Esophagus mucosa (tissue), 1 donor: ENCODE measurements at regions not wholly inside any gene's neighbourhood (a gene's known extent, or its start where the extent isn't known, plus 50 kb on each side); places are given as distances from the start of the nearest gene placed in this dataset.
"Not testable (repeated sequence)": the region's sequence is repeated elsewhere in the genome, so short reads cannot be mapped to it uniquely, and the experiment has no call there.

Source experiments
- ATAC-seq: fragments of 200-7000 bp; cut with Tn5 transposase; one replicate; pipeline ENCODE4 v1.9.1; 2020
- donor health status: DM: yes; HTN: yes; CAD: no.

DNA sequence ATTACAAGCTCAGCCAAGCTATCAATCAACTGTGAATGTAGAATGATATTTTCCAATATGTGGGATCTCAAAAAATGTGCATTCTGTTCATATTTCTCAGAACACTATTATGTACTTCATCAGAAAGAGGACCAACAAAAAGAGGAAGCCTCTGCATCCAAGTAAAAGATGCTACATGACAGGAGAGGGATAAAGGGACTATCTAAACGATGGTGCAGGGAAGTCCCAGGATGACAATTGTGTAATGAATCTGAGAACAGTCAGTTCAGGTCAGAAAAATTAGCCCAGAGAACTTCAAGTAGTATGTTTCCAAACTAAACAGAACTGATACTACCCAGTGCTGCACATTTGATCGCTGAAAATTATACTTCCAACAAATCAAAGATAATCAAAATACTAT lies 127.0 kb downstream of the ZNF330 start:
- no peak for ATAC-seq

DNA sequence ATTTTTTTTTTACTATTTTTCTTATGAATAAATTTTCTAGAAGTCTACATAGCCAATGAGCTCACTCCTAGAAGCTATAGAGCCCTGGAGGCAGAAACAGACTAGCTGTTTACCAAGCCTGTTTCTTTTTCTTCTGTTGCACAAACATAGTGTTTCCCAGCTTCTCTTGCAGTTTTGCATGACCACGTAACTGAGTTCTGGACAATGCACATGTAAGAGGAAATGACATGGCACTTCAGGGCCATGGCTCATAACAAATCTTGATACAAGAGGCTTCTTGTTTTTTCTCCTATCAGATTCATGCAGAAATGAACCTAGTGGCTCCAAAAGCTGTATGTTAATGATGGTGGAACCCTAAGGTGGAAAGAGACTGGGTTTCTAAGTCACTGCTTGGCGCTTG lies 127.4 kb downstream of the ZNF330 start:
- no peak for ATAC-seq

DNA sequence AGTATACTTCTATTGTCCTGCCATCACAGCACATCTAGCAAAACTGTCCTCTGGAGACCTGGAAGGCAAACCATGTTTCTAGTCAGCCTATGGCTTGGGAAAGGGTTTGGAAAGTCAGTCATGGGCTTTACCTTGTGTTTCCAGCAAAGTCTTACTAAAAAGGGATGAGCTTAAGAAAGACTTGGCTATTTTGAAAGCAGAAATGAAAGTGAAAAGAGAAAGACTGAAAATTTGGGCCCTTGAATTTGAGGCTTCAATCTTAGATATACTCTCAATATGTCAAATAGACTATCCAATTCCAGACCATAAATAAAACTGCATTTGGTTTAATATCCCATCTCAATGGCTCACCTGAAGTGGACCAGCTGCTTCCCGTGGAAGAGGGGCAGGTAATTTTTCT lies 127.9 kb downstream of the ZNF330 start:
- ATAC-seq = no peak

DNA sequence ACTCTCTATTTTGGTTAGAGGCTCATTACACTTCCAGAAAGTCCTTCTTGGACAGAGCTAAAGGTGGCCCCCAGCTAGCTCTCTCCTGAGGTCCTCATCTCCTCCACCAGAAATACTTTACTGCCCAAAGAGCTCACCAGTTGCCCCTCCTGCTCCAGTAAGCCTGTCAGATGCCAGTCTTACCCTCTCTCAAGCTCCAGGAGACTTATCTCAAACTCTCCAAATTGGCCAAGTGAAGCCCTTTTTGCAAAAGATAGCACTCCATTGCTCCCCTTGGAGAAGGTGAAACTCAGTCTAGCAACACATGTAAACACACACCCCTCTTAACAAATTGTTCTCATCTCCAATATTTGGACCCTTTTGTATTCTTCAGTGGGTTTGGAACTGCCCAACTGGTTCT lies 128.5 kb downstream of the ZNF330 start:
- ATAC-seq = no peak

DNA sequence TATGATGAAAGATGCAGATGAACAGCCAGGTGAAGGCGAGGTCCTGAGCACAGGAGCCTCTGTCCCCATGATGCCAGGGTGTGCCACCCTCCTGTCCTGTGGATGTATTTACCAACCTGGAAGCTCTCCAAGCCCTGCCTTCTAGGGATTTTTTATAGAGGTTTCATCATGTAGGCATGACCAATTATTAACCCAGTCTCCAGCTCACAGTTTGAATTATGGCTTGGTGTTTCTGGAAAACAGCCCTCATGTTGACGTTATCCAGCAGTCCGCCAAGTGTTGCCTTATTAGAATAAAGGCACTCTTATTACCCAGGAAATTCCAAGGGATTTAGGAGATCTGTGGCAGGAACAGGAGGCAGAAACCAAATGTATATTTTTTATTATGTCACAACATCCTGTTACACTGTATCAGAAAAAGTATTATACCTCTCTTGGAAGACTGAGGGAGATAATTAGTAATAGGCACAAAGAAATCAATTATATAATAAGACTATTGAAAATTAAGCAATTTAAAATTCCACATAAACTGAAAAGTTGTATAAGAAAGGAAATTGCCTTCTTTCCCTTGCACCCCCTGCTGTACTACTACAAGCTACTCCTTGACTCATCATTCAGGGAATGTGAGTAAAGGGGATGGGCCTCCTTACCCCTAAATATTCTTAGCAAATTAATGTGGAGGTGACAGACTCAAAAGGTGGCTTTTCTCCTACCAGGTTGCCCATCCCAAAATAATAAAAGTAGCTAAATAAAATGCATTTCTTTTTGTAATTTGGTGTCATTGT lies 129.6 kb downstream of the ZNF330 start:
- ATAC-seq = peak; percentile 91

DNA sequence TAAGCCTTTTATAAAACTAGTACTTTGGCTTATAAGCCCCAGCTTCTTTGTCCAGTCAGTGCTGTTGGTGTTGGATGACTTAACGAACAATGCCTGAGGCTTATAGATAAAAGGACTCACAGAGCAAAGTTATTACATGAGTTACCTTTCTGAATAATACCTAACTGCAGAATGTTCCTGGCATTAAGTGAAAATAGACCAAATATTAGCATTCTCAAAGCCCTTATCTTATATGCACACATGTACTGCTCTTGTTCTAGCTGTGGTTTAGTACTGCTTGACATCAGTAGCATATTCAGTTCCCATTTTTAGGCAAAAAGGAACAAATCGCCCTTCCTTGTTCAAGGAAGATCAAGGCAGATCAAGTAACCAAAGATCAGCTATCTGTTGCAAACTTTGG lies 131.6 kb downstream of the ZNF330 start:
- no peak for ATAC-seq

DNA sequence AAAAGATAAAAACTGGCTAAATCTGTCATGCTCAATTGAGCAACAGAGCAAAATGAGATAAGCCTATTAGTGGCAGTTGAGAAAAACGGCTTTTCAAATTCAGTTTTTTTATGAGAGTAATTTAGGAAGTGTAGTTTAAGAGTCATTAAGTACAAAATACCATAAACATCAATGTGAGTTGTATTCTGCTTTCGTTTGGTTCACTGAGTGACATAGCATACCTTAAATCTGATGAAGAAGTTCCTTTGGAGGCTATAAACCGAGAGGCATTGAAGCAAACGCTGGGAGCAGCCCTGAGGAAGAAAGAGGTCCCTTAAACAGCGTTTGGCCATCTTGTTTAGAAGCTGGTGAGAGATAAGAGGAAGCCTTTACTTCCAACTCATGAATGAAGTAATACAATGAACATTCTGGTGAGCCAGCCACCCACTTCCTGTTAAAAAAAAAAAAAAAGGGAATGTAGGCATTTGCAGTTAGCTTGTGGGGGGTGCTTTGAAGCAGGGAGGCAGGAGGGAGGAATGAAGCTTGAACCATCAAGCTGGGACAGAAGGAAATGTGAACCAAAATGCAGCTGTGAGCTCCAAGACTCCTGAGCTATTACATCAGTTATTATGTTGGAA lies 132.3 kb downstream of the ZNF330 start:
- no peak for ATAC-seq

DNA sequence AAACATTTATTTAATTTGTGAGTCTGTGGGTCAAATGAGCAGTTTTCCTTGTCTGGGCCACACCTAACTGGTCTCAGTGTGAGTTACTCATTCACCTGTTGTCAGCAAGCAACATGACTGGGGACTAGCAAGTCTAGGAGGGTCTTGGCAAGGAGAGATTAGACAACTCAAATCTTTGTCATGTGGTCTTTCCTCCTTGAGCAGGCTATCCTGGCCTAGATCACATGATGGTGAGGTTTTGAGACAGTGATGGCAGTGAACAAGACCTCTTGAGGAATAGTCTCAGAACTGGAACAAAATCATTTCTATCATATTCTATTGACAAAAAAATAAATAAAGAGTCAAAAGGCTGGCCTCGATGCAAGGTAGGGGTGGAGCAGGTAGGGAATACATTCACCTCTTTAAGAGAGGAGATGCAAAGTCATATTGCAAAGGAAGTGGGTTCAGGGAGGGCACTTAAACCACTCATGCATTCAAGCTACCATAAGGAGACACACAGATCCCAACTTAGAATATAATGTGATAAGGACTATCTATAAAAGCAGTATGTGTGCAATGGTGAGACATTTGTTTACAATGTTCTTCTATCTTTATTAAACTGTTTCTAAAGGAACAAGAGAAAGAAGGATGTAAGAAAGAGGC lies 135.7 kb downstream of the ZNF330 start:
- no peak for ATAC-seq

DNA sequence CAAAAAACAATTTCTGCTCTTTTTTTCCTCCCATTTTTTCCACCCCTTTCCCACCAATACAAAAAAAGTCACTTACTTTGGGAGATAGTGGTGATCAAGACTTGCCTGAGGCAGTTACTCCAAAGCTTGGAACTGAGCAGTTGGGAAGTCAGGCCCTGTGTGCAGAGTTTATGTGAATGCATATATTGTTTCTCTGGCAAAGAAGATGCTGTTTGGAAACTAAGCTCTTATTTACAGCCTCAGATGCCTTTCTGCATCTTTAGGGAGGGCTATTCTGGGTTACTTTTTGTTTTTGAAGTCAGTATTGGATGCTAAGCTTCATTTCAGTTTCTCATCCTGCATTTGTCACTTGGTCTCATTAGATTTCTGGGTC lies 136.3 kb downstream of the ZNF330 start:
- no peak for ATAC-seq

DNA sequence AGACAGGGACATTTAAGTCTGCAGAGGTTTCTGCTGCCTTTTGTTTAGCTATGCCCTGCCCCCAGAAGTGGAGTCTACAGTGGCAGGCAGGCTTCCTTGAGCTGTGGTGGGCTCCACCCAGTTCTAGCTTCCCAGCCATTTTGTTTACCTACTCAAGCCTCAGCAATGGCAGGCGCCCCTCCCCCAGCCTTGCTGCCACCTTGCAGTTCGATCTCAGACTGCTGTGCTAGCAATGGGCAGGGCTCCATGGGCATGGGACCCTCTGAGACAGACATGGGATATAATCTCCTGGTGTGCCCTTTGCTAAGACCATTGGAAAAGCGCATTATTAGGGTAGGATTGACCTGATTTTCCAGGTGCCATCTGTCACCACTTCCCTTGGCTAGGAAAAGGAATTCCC lies 147.5 kb downstream of the ZNF330 start:
- not testable (repeated sequence) for ATAC-seq

DNA sequence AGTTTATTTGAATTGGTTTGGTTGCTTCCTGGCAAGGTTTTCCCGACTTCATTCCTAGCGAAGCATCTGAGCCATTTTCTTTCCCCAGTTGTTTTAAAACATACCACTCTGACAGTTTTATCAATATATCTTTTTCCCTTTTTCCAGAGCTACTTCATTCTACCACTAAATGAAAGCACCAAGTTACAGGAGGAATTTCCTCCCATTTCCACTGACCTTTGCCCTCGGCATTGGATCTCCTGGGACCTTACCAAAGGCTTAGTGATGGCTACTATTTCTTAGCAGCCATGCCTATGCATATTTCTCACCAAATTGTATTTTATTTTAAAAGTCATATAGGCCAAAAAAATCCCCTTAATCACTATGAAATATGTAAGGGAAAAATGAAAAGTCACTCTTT lies 150.5 kb downstream of the ZNF330 start:
- no peak for ATAC-seq

DNA sequence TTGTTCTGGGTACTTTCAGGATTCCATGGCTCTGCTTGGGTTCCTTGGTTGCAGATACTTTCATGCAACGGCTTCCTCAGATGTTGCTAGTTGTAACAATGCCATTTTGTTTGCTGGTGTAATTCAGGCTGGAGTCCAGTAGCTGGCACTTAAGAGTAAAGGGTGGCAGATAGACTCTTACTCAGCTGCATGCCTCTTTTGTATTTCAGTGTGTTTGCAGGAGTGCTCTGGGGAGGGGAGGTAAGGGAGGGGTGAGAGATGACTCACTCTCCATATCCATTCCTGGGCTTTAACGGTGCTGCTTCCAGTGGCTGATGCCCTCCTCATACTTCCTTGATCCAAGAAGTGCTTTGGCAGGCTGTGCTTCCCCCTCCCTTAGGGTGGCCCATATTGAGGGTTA lies 155.2 kb downstream of the ZNF330 start:
- peak; percentile 98 for ATAC-seq

DNA sequence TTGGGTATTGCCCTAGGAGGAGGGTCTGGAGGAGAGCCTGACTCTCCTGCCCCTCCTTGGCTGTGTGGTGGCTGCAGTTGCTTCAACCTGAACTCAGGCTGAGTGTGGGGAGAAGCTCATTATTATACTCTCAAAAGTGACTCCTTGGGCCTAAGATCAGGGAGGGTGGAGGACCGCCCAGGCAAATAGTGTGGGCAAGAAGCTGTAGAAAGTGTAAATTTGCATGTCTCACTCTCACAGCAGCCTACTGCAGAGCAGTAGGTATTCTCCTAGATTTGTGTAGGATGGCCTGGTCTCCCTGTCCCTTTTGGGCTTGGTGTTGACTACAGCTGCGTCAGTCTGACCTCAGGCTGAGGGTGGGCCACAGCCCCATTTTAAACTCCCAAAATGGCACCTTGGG lies 156.1 kb downstream of the ZNF330 start:
- ATAC-seq = no peak

DNA sequence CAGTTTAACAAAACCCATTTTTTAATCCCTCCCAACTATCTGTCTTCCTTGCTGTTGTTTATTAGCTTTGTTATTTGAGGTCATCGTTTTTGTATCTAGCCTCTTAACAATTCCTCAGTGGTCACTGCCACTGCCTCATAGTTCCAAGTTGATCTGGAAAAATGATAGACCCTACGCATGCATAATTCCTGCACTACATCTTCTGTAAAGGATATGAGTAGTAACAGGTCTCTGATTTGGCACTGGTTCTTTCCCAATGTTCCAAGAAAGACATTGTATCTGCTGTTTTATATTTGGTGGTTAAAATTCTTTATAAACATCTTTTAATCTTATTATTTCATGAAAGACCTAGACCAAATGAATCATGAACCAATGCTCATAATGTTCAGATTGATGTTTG lies 166.6 kb downstream of the ZNF330 start:
- no peak for ATAC-seq

DNA sequence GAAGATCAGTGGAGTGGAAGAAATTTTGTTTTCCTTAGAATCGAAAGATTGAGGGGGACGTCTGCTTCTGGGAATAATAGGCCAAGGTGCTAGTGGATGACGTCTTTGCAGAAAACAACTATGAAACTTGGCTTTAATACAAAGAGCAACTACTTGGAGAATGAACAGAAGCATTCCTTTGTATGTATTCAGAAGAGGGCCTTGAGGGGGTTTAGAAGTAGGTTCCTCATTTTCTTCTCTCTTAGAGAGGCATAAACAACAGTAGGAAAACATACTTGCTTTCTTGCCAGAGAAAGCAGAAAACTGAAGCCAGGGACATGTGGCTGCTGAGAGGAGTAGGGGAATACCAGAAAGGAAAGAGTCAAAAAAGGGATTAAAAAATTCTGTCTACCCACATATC lies 167.8 kb downstream of the ZNF330 start:
- ATAC-seq = no peak

DNA sequence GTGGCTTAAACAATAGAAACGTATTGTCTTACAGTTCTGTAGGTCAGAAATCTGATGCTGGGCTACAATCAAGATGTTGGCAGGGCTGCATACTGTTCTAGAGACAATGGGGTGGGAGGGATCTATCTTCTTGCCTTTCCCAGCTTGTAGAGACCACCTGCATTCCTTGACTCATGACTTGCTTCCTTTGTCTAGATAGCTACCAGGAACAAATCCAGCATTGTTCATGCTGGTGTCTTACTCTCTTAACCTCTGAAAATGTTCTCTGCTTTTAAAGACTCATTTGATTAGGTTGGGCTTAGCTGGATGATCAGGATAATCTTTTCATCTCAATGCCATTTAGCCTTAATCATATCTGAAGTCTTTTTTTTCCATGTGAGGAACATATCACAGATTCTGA lies 169.0 kb downstream of the ZNF330 start:
- no peak for ATAC-seq

DNA sequence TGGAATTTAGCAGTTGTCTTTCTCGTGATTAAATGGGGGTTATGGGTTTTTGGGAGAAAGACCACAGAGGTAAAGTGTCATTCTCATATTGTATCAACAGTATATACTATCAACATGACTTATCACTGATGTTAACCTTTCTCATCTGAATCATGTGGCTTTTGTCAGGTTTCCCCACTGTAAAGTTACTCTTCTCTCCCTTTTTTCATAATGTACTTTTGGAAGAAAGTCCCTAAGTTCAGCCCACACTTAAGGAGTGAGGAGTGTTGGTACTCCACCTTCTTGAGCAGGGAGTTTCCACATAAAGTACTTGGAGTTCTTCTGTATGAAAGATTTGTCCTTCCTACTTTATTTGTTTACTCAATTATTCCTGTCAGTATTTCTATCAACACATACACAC lies 169.9 kb downstream of the ZNF330 start:
- ATAC-seq = no peak

DNA sequence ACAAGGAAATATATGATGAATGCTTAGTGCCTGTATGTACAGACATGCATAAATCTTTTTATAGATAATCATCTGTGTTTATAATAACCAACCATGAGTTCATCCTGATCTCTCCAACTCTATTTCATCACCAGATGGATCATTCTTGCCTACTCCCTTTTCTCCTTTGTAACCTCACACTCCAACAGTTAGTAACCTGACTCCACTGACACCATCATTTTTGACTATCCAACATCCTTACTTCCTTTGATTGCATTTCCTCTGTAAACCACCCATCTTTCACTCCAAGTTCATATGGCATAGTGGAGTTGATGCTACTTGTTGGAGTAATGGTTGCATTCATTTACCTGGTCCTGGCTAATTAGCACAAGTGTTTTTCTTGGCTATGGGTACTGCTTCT lies 170.6 kb downstream of the ZNF330 start:
- ATAC-seq = no peak

DNA sequence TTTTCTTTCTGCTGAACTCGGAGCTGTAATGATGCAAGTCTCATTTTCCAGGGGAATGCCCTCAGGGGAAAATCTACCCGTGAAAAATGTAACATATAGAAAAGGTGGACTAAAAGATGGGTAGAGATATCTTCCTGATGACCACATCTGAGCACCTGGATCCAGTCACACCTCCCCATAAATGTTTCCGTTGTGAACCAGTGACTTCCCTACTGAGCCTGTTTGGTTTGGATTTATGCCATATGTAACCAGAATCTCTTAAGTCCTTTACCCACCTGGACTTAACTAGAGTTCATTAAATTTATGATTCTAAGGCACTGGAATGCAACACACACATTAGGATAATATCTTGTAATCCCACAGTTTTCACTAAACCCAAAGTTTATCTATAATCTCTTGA lies 171.1 kb downstream of the ZNF330 start:
- no peak for ATAC-seq

DNA sequence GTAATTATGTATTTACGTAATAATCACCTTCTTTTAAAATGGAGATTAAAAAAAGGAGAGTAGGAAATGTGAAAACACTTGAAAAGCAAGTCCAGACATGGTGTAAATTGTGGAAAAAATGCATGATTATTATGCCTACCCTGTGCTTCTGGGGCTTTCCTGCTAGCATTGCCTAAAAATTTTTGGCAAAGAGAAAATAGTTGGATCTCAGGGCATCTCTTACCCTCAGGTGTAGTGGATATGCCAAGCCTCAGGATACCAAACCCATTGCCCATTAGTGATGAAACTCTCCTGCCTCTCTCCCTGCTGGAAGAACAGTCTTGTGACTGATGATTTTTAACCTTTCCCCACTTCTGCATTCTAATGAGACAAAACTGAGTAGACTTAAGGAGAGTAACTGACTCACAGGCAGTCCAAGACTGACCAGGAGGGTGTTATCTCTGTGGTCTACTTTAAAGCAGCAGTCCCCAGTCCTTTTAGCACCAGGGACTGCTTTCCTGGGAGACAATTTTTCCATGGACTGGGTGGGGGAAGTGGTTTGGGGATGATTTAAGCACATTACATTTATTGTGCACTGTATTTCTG lies 174.6 kb downstream of the ZNF330 start:
- ATAC-seq = peak; percentile 62

DNA sequence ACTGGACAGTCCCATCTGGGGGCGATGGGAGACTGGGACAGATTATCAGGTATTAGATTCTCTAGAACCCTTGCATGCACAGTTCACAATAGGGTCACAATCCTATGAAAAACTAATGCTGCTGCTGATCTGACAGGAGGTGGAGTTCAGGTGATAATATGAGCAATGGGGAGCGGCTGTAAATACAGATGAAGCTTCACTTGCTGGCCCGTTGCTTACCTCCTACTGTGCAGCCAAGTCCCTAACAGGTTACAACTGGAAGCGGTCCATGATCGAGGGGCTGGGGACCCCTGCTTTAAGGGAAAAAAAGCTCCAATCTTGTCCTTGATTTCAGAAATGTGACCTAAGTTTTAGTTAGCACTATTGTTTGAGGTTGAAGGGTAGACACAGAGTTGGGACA lies 175.2 kb downstream of the ZNF330 start:
- no peak for ATAC-seq

DNA sequence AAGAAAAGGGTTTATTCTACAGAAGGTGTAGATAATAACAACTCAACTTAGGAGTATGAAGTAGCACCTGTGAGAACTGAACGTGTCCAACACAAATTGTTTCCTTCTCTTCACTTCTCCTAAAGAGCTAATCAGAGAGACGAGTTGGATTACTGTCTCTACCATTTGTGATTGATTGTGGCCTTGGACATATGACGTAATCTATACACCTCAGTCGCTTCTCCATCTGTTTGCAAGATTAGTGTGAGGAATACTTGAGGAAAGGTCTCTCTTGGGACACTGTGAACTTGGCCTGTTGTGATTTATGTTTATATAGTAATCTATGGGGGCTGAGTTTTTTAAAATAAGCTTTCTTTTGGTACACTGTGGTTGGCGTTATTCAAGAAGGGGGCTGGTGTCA lies 182.0 kb downstream of the ZNF330 start:
- no peak for ATAC-seq

DNA sequence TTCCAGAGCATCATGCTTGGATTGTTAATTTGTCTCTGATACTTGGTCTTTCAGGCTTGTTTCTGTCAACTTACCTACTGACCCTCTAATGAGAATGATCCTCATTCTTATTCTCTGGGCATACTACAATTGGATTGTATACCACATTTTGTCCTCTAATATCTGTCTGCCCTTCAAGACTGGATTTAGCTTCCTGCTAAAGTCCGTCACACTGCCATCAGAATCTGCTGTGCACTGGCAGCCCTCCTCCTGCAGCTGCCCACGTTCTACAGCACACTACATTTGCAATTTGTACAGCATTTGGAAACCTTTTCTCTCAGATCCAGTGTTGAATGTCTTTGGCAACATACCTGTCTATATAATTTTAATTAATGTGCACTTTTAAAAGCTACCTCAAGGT lies 183.1 kb downstream of the ZNF330 start:
- ATAC-seq = no peak

DNA sequence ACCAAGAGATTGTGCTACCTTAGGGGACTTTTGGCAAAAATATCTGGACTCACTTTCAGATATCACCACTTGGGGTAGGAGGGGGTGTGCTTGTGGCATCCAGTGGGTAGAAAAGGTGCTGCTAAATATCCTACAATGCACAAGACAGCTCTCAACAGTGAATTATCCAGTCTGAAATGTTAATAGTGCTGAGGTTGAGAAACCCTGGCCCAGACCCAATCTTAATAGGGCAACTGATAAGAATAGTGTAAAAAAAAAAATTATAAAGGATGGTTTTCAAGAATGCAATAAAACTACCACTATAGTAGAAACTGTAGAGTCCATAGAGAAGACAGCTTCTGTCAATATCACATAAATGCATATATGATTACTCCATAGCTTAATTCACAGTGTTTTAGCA lies 185.5 kb downstream of the ZNF330 start:
- no peak for ATAC-seq
